ENCODE measurements at regions not wholly inside any gene's neighbourhood (a gene's known extent, or its start where the extent isn't known, plus 50 kb on each side); places are given as distances from the start of the nearest gene placed in this dataset.

DNA sequence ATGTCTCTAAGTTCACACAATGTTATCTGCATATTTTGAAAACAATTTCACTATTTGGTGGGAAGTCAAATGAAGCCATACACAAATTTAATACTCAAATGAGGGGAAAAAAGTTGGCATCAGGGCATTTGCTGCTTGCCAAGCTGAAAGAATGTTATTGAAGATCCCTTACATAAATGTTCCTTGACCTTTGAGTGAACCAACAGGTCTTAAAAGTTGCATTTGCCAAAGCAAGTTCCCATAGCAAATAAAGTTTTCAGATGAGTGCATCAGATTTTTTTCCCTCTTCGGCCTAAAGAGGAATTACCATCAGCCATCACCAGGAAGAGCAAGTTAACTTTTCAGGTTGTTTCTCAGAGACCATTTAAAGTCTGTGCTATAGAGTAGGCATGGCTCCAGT, 115.9 kb downstream of the COX18 start:
- TF ChIP-seq CTCF (IDR thresholded peaks at IDR 0.05) (no peak), POLR2AphosphoS5 (IDR thresholded peaks at IDR 0.05) (peak in 1 of 2 donors; percentile 11), POLR2A (IDR thresholded peaks at IDR 0.05; ENCODE audit: low read depth) (no peak)

Measured in esophagus muscularis mucosa (tissue), 3 donors.